ENCODE measurements at regions not wholly inside any gene's neighbourhood (a gene's known extent, or its start where the extent isn't known, plus 50 kb on each side); places are given as distances from the start of the nearest gene placed in this dataset.

- DNase-seq (ENCODE audit: low read depth in 2 of 3, low spot score in 1 of 3): no peak
Observed at GRCh38 chr9:515665-516064, 301.0 kb downstream of the DOCK8 start.

GRCh38 chr9:517993-518392 lies 303.3 kb downstream of the DOCK8 start:
- DNase-seq (ENCODE audit: low read depth in 2 of 3, low spot score in 1 of 3): no peak

- DNase-seq (ENCODE audit: low read depth in 2 of 3, low spot score in 1 of 3): no peak
Observed at GRCh38 chr9:518540-518939, 303.9 kb downstream of the DOCK8 start.

GRCh38 chr9:519579-519978 lies 304.9 kb downstream of the DOCK8 start:
- DNase-seq (ENCODE audit: low read depth in 2 of 3, low spot score in 1 of 3): no peak

- DNase-seq (ENCODE audit: low read depth in 2 of 3, low spot score in 1 of 3): no peak
Observed at GRCh38 chr9:520302-520701, 305.6 kb downstream of the DOCK8 start.

- no peak for DNase-seq (ENCODE audit: low read depth in 2 of 3, low spot score in 1 of 3)
Observed at GRCh38 chr9:522190-522589, 307.5 kb downstream of the DOCK8 start.

- no peak for DNase-seq (ENCODE audit: low read depth in 2 of 3, low spot score in 1 of 3)
Observed at GRCh38 chr9:522658-523057, 308.0 kb downstream of the DOCK8 start.

- DNase-seq (ENCODE audit: low read depth in 2 of 3, low spot score in 1 of 3): no peak
Observed at GRCh38 chr9:523444-523843, 308.8 kb downstream of the DOCK8 start.

GRCh38 chr9:524008-524407 lies 309.3 kb downstream of the DOCK8 start:
- no peak for DNase-seq (ENCODE audit: low read depth in 2 of 3, low spot score in 1 of 3)

GRCh38 chr9:526904-527591 lies 312.4 kb downstream of the DOCK8 start:
- DNase-seq (ENCODE audit: low read depth in 2 of 3, low spot score in 1 of 3): no peak

- no peak for DNase-seq (ENCODE audit: low read depth in 2 of 3, low spot score in 1 of 3)
Observed at GRCh38 chr9:529731-530130, 311.8 kb upstream of the DMRT1 start.

GRCh38 chr9:530681-531080 lies 310.8 kb upstream of the DMRT1 start:
- no peak for DNase-seq (ENCODE audit: low read depth in 2 of 3, low spot score in 1 of 3)

GRCh38 chr9:532707-533106 lies 308.8 kb upstream of the DMRT1 start:
- no peak for DNase-seq (ENCODE audit: low read depth in 2 of 3, low spot score in 1 of 3)

- DNase-seq (ENCODE audit: low read depth in 2 of 3, low spot score in 1 of 3): no peak
Observed at GRCh38 chr9:534886-535285, 306.6 kb upstream of the DMRT1 start.

GRCh38 chr9:535356-535755 lies 306.1 kb upstream of the DMRT1 start:
- no peak for DNase-seq (ENCODE audit: low read depth in 2 of 3, low spot score in 1 of 3)

GRCh38 chr9:536597-537511 lies 304.6 kb upstream of the DMRT1 start:
- no peak for DNase-seq (ENCODE audit: low read depth in 2 of 3, low spot score in 1 of 3)

- DNase-seq (ENCODE audit: low read depth in 2 of 3, low spot score in 1 of 3): no peak
Observed at GRCh38 chr9:543478-543877, 298.0 kb upstream of the DMRT1 start.

- DNase-seq (ENCODE audit: low read depth in 2 of 3, low spot score in 1 of 3): no peak
Observed at GRCh38 chr9:545480-545879, 296.0 kb upstream of the DMRT1 start.

GRCh38 chr9:546235-546634 lies 295.3 kb upstream of the DMRT1 start:
- DNase-seq (ENCODE audit: low read depth in 2 of 3, low spot score in 1 of 3): no peak

GRCh38 chr9:546797-547223 lies 294.7 kb upstream of the DMRT1 start:
- no peak for DNase-seq (ENCODE audit: low read depth in 2 of 3, low spot score in 1 of 3)

GRCh38 chr9:547314-547713 lies 294.2 kb upstream of the DMRT1 start:
- no peak for DNase-seq (ENCODE audit: low read depth in 2 of 3, low spot score in 1 of 3)

GRCh38 chr9:549455-549997 lies 292.0 kb upstream of the DMRT1 start:
- no peak for DNase-seq (ENCODE audit: low read depth in 2 of 3, low spot score in 1 of 3)
